ENCODE measurements at regions not wholly inside any gene's neighbourhood (a gene's known extent, or its start where the extent isn't known, plus 50 kb on each side); places are given as distances from the start of the nearest gene placed in this dataset.

- WGBS = 85% methylated on average over 2 of the region's 2 CpGs
Measured at GRCh38 chr21:23223882-23224281, 2225.7 kb downstream of the NCAM2 start.

GRCh38 chr21:23218667-23219066 lies 2220.5 kb downstream of the NCAM2 start:
- H3K4me3 ChIP-seq (ENCODE audit: low read length in 2 of 2) = no peak overlapping the region
- no peaks in the 10 kb centered on the region for H3K4me1 ChIP-seq (ENCODE audit: control insufficient read depth in 2 of 2, insufficient read depth in 2 of 2, low read length in 2 of 2)
- no peak for DNase-seq (ENCODE audit: low read depth in 6 of 9, low spot score in 9 of 9)
- H3K27ac ChIP-seq (ENCODE audit: low read depth in 1 of 2, low read length in 1 of 2) = no peak overlapping the region
- no peaks in the 10 kb centered on the region for H3K27me3 ChIP-seq (ENCODE audit: control insufficient read depth in 2 of 2, insufficient read depth in 1 of 2, low read length in 1 of 2)
- H3K9me3 ChIP-seq (ENCODE audit: control insufficient read depth in 2 of 2, insufficient read depth in 1 of 2, low read length in 1 of 2) = no peaks in the 10 kb centered on the region
- H3K36me3 ChIP-seq (ENCODE audit: control insufficient read depth in 2 of 2, insufficient read depth in 2 of 2, low read length in 1 of 2) = no peaks in the 10 kb centered on the region
- 95% methylated on average over 1 of the region's 1 CpG for WGBS

More at GRCh38 chr21:23223882-23224281, 2225.7 kb downstream of the NCAM2 start:
- Histone ChIP-seq H3K4me1 (ENCODE audit: control insufficient read depth in 2 of 2, insufficient read depth in 2 of 2, low read length in 2 of 2) (no peaks in the 10 kb centered on the region), H3K36me3 (ENCODE audit: control insufficient read depth in 2 of 2, insufficient read depth in 2 of 2, low read length in 1 of 2) (no peaks in the 10 kb centered on the region), H3K4me3 (ENCODE audit: low read length in 2 of 2) (no peak overlapping the region), H3K9me3 (ENCODE audit: control insufficient read depth in 2 of 2, insufficient read depth in 1 of 2, low read length in 1 of 2) (no peaks in the 10 kb centered on the region), H3K27ac (ENCODE audit: low read depth in 1 of 2, low read length in 1 of 2) (no peak overlapping the region), H3K27me3 (ENCODE audit: control insufficient read depth in 2 of 2, insufficient read depth in 1 of 2, low read length in 1 of 2) (no peaks in the 10 kb centered on the region)
- no peak for DNase-seq (ENCODE audit: low read depth in 6 of 9, low spot score in 9 of 9)

GRCh38 chr21:23217597-23217996 lies 2219.4 kb downstream of the NCAM2 start:
- Histone ChIP-seq H3K4me3 (ENCODE audit: low read length in 2 of 2) (no peak overlapping the region), H3K4me1 (ENCODE audit: control insufficient read depth in 2 of 2, insufficient read depth in 2 of 2, low read length in 2 of 2) (no peaks in the 10 kb centered on the region), H3K27me3 (ENCODE audit: control insufficient read depth in 2 of 2, insufficient read depth in 1 of 2, low read length in 1 of 2) (no peaks in the 10 kb centered on the region), H3K9me3 (ENCODE audit: control insufficient read depth in 2 of 2, insufficient read depth in 1 of 2, low read length in 1 of 2) (peaks cover 0 to 7% of the 10 kb centered on the region in 2 donors), H3K27ac (ENCODE audit: low read depth in 1 of 2, low read length in 1 of 2) (no peak overlapping the region), H3K36me3 (ENCODE audit: control insufficient read depth in 2 of 2, insufficient read depth in 2 of 2, low read length in 1 of 2) (no peaks in the 10 kb centered on the region)
- no peak for DNase-seq (ENCODE audit: low read depth in 6 of 9, low spot score in 9 of 9)
- 92% methylated on average over 1 of the region's 1 CpG for WGBS

GRCh38 chr21:23215261-23215660 lies 2217.1 kb downstream of the NCAM2 start:
- WGBS = 95% methylated on average over 1 of the region's 1 CpG
- no peaks in the 10 kb centered on the region for H3K4me1 ChIP-seq (ENCODE audit: control insufficient read depth in 2 of 2, insufficient read depth in 2 of 2, low read length in 2 of 2)
- H3K9me3 ChIP-seq (ENCODE audit: control insufficient read depth in 2 of 2, insufficient read depth in 1 of 2, low read length in 1 of 2) = peaks cover 0 to 7% of the 10 kb centered on the region in 2 donors

More at GRCh38 chr21:23215261-23215660, 2217.1 kb downstream of the NCAM2 start:
- Histone ChIP-seq H3K27ac (ENCODE audit: low read depth in 1 of 2, low read length in 1 of 2) (no peak overlapping the region), H3K27me3 (ENCODE audit: control insufficient read depth in 2 of 2, insufficient read depth in 1 of 2, low read length in 1 of 2) (no peaks in the 10 kb centered on the region), H3K4me3 (ENCODE audit: low read length in 2 of 2) (no peak overlapping the region), H3K36me3 (ENCODE audit: control insufficient read depth in 2 of 2, insufficient read depth in 2 of 2, low read length in 1 of 2) (no peaks in the 10 kb centered on the region)
- DNase-seq (ENCODE audit: low read depth in 6 of 9, low spot score in 9 of 9) = no peak
